Panc1 (cell line): ENCODE measurements at regions not wholly inside any gene's neighbourhood (a gene's known extent, or its start where the extent isn't known, plus 50 kb on each side); places are given as distances from the start of the nearest gene placed in this dataset.

Experiments used
- ATAC-seq: fragments of 200-7000 bp; cut with Tn5 transposase; 2 replicates; pipeline ENCODE4 v1.9.1; 2020; ENCODE audit warnings: mild to moderate bottlenecking, moderate library complexity
- BruUV-seq: library from RNA; stranded (reverse); fragments of 400-500 nt; replicated peaks from 2 replicates; lab custom pipeline; 2021; lab: Mats Ljungman, UMichigan
- CTCF ChIA-PET: fragments of 300-600 bp; sonication (Branson Sonifier 250); formaldehyde crosslinking; loops from one replicate; lab custom pipeline; 2022; ENCODE audit warnings: antibody characterized with exemption; lab: Charles Lee
- POLR2A ChIA-PET: fragments of 300-600 bp; sonication (Branson Sonifier 250); formaldehyde crosslinking; loops from one replicate; lab custom pipeline; 2022; ENCODE audit warnings: antibody characterized with exemption; lab: Charles Lee
- DNase-seq: peaks from one replicate; pipeline ENCODE4 v3.0.0-alpha.2; 2010; ENCODE audit warnings: low read depth, low spot score
- H3K27ac ChIP-seq: 2 replicates; pipeline ENCODE4 v1.5.1; 2011; ENCODE audit warnings: mild to moderate bottlenecking, low read length, inconsistent platforms
- H3K27me3 ChIP-seq: fragments of 200-500 bp; sonication (Bioruptor generic); 2 replicates; pipeline ENCODE4 v1.6.0; 2014; ENCODE audit warnings: low read length, inconsistent platforms; ENCODE audit not compliant: control insufficient read depth, insufficient read depth
- H3K36me3 ChIP-seq: fragments of 200-500 bp; sonication (Bioruptor generic); 2 replicates; pipeline ENCODE4 v1.5.1; 2014; ENCODE audit warnings: inconsistent platforms, mild to moderate bottlenecking, low read length, moderate library complexity; ENCODE audit not compliant: control insufficient read depth, insufficient read depth
- H3K4me1 ChIP-seq: 2 replicates; pipeline ENCODE4 v1.5.1; 2011; ENCODE audit warnings: inconsistent platforms, mild to moderate bottlenecking, low read length, moderate library complexity; ENCODE audit not compliant: control insufficient read depth, insufficient read depth
- H3K4me3 ChIP-seq, 2 experiments: 2 replicates each; pipeline ENCODE4 v1.5.1; 2011 to 2012; ENCODE audit warnings: low read depth in 2 of 2, low read length in 2 of 2, mild to moderate bottlenecking in 2 of 2, inconsistent platforms in 1 of 2, moderate library complexity in 1 of 2
- H3K9me3 ChIP-seq: fragments of 200-500 bp; sonication (Bioruptor generic); 2 replicates; pipeline ENCODE4 v1.5.1; 2014; ENCODE audit warnings: low read depth, mild to moderate bottlenecking, inconsistent platforms, low read length, moderate library complexity; ENCODE audit not compliant: control insufficient read depth, insufficient read depth
- POLR2AphosphoS5 ChIP-seq: IDR thresholded peaks from 2 replicates; pipeline ENCODE4 v1.6.1; 2012; ENCODE audit warnings: mild to moderate bottlenecking, low read depth, low read length, moderate library complexity
- SIN3A ChIP-seq: IDR thresholded peaks from 2 replicates; pipeline ENCODE4 v1.6.1; 2012; ENCODE audit warnings: low read depth, mild to moderate bottlenecking, low read length, moderate library complexity, borderline replicate concordance; ENCODE audit not compliant: insufficient read depth
- TCF7L2 ChIP-seq: IDR thresholded peaks from 2 replicates; pipeline ENCODE4 v1.6.1; 2011; ENCODE audit warnings: mild to moderate bottlenecking, low read depth, low read length, inconsistent platforms
- in situ Hi-C: cut with HindIII; loops from 2 replicates; pipeline ENCODE4 v1.10.0; 2016; ENCODE audit warnings: low sequenced_read_pairs, low pct_unique_long_range_greater_than_20kb
- intact Hi-C: fragments of 100-400 bp; cut with micrococcal nuclease; formaldehyde crosslinking; loops from one replicate; pipeline ENCODE4 v1.10.0; 2022; ENCODE audit not compliant: unreplicated experiment
- TF ChIP-seq, protein P1 (sequence below): fragments of 450-650 bp; IDR thresholded peaks from 2 replicates; pipeline ENCODE4 v1.5.1; 2017; ENCODE audit warnings: mild to moderate bottlenecking
- TF ChIP-seq, protein P2 (sequence below), 2 experiments: IDR thresholded peaks; 2 replicates each; pipeline ENCODE4 v1.6.1; 2011 to 2012; ENCODE audit warnings: low read depth in 2 of 2, control low read depth in 1 of 2, low read length in 1 of 2, mild to moderate bottlenecking in 1 of 2, moderate library complexity in 1 of 2; ENCODE audit not compliant: insufficient read depth in 1 of 2

GRCh38 chr20:18907353-18907752, 93.8 kb downstream of the SCP2D1 start:
- in situ Hi-C loops (no loop called here), intact Hi-C loops (loop anchor here (10.0 kb wide), 1 partner anchor 757 kb away; no protein-coding TSS in a partner anchor)
- no peak for ATAC-seq
- TF ChIP-seq SIN3A (no peak), POLR2AphosphoS5 (no peak), TCF7L2 (no peak)
- TF ChIP-seq, protein P1, sequence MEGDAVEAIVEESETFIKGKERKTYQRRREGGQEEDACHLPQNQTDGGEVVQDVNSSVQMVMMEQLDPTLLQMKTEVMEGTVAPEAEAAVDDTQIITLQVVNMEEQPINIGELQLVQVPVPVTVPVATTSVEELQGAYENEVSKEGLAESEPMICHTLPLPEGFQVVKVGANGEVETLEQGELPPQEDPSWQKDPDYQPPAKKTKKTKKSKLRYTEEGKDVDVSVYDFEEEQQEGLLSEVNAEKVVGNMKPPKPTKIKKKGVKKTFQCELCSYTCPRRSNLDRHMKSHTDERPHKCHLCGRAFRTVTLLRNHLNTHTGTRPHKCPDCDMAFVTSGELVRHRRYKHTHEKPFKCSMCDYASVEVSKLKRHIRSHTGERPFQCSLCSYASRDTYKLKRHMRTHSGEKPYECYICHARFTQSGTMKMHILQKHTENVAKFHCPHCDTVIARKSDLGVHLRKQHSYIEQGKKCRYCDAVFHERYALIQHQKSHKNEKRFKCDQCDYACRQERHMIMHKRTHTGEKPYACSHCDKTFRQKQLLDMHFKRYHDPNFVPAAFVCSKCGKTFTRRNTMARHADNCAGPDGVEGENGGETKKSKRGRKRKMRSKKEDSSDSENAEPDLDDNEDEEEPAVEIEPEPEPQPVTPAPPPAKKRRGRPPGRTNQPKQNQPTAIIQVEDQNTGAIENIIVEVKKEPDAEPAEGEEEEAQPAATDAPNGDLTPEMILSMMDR = no peak
- TF ChIP-seq, protein P2, sequence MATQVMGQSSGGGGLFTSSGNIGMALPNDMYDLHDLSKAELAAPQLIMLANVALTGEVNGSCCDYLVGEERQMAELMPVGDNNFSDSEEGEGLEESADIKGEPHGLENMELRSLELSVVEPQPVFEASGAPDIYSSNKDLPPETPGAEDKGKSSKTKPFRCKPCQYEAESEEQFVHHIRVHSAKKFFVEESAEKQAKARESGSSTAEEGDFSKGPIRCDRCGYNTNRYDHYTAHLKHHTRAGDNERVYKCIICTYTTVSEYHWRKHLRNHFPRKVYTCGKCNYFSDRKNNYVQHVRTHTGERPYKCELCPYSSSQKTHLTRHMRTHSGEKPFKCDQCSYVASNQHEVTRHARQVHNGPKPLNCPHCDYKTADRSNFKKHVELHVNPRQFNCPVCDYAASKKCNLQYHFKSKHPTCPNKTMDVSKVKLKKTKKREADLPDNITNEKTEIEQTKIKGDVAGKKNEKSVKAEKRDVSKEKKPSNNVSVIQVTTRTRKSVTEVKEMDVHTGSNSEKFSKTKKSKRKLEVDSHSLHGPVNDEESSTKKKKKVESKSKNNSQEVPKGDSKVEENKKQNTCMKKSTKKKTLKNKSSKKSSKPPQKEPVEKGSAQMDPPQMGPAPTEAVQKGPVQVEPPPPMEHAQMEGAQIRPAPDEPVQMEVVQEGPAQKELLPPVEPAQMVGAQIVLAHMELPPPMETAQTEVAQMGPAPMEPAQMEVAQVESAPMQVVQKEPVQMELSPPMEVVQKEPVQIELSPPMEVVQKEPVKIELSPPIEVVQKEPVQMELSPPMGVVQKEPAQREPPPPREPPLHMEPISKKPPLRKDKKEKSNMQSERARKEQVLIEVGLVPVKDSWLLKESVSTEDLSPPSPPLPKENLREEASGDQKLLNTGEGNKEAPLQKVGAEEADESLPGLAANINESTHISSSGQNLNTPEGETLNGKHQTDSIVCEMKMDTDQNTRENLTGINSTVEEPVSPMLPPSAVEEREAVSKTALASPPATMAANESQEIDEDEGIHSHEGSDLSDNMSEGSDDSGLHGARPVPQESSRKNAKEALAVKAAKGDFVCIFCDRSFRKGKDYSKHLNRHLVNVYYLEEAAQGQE (IDR thresholded peaks at IDR 0.05; ENCODE audit: insufficient read depth in 1 of 2, low read depth in 2 of 2, low read length in 1 of 2) = no peak
- ChIA-PET CTCF (no interaction called here), POLR2A (no interaction called here)
- Histone ChIP-seq H3K4me3 (no peak overlapping the region), H3K27me3 (no peaks in the 10 kb centered on the region), H3K27ac (no peak overlapping the region), H3K9me3 (no peaks in the 10 kb centered on the region), H3K36me3 (no peaks in the 10 kb centered on the region), H3K4me1 (no peaks in the 10 kb centered on the region)
- BruUV-seq = no TSS peak
- DNase-seq = no peak

- intact Hi-C loops = loop anchor here (10.0 kb wide), 1 partner anchor 757 kb away; no protein-coding TSS in a partner anchor
- POLR2A ChIA-PET = no interaction called here
- Histone ChIP-seq H3K9me3 (no peaks in the 10 kb centered on the region), H3K36me3 (no peaks in the 10 kb centered on the region), H3K4me1 (no peaks in the 10 kb centered on the region), H3K4me3 (no peak overlapping the region), H3K27ac (no peak overlapping the region), H3K27me3 (no peaks in the 10 kb centered on the region)
- CTCF ChIA-PET = no interaction called here
- in situ Hi-C loops = no loop called here
- DNase-seq = no peak
- BruUV-seq = no TSS peak
- ATAC-seq = no peak
- TF ChIP-seq, protein P1 = no peak
- no peak for TF ChIP-seq POLR2AphosphoS5
- TF ChIP-seq, protein P2 (IDR thresholded peaks at IDR 0.05; ENCODE audit: insufficient read depth in 1 of 2, low read depth in 2 of 2, low read length in 1 of 2) = no peak
- no peak for TF ChIP-seq SIN3A
- TF ChIP-seq TCF7L2 = no peak
These were observed 94.5 kb downstream of the SCP2D1 start for GRCh38 chr20:18908109-18908508.
